PFSK-1 (cell line): ENCODE measurements at regions not wholly inside any gene's neighbourhood (a gene's known extent, or its start where the extent isn't known, plus 50 kb on each side); places are given as distances from the start of the nearest gene placed in this dataset.

Source experiments
- FOXP2 ChIP-seq: optimal IDR thresholded peaks from 2 replicates; pipeline ENCODE3; 2011; ENCODE audit warnings: borderline replicate concordance, control low read depth, inconsistent platforms; ENCODE audit not compliant: insufficient read depth; ENCODE audit errors: extremely low read length, extremely low read depth
- POLR2AphosphoS5 ChIP-seq: IDR thresholded peaks from 2 replicates; pipeline ENCODE4 v1.6.1; 2012; ENCODE audit warnings: low read depth, mild to moderate bottlenecking, control low read depth, low read length, moderate library complexity
- SIN3A ChIP-seq: IDR thresholded peaks from 2 replicates; pipeline ENCODE4 v1.6.1; 2012; ENCODE audit warnings: mild to moderate bottlenecking, low read length, moderate library complexity, borderline replicate concordance; ENCODE audit not compliant: insufficient read depth
- TAF1 ChIP-seq: IDR thresholded peaks from 2 replicates; pipeline ENCODE4 v1.6.1; 2012; ENCODE audit warnings: low read length, control low read depth, borderline replicate concordance; ENCODE audit not compliant: insufficient read depth
- TF ChIP-seq, protein P1 (sequence below), 2 experiments: IDR thresholded peaks; 2 replicates each; pipeline versions ENCODE4 v1.6.1 to v1.8.0; 2011 to 2012; ENCODE audit warnings: low read depth in 2 of 2, low read length in 2 of 2, control low read depth in 1 of 2, inconsistent platforms in 1 of 2, mild to moderate bottlenecking in 1 of 2, moderate library complexity in 1 of 2; ENCODE audit not compliant: insufficient read depth in 1 of 2

DNA sequence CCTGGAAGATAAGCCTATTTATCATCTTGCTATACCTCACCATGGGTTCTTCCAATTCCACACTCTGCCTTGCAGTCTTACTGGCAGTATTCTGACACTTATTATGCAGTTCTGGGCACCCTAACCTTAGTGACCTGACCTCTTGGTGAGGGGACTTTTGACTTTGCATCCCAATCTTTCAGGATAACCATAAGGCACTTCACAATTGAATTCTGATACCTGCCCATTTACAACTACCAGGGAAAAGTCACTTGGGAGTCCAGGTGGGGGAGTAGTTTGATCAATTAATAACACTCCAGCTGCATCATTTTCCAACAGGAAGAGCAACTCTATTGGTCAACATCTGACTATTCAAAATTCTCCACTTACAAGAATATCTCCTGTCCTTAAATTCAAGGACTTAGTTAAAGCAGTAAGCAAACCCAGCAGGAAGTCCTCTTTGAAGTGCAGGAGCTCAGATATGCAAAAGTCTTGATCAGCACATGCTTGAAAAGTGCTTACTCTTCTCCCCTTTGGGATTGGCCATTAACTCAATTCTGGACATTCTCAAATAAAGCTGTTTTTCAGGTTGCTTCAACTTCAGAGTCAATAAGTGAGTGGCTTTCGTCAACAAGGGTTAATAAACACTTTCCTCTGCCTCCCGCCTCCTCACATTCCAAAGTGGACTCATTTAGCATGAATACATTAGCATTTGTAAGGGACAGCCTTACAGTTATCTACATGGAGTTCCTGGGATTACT, 177.4 kb upstream of the NRIP1 start:
- TF ChIP-seq, protein P1, sequence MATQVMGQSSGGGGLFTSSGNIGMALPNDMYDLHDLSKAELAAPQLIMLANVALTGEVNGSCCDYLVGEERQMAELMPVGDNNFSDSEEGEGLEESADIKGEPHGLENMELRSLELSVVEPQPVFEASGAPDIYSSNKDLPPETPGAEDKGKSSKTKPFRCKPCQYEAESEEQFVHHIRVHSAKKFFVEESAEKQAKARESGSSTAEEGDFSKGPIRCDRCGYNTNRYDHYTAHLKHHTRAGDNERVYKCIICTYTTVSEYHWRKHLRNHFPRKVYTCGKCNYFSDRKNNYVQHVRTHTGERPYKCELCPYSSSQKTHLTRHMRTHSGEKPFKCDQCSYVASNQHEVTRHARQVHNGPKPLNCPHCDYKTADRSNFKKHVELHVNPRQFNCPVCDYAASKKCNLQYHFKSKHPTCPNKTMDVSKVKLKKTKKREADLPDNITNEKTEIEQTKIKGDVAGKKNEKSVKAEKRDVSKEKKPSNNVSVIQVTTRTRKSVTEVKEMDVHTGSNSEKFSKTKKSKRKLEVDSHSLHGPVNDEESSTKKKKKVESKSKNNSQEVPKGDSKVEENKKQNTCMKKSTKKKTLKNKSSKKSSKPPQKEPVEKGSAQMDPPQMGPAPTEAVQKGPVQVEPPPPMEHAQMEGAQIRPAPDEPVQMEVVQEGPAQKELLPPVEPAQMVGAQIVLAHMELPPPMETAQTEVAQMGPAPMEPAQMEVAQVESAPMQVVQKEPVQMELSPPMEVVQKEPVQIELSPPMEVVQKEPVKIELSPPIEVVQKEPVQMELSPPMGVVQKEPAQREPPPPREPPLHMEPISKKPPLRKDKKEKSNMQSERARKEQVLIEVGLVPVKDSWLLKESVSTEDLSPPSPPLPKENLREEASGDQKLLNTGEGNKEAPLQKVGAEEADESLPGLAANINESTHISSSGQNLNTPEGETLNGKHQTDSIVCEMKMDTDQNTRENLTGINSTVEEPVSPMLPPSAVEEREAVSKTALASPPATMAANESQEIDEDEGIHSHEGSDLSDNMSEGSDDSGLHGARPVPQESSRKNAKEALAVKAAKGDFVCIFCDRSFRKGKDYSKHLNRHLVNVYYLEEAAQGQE (IDR thresholded peaks at IDR 0.05; ENCODE audit: insufficient read depth in 1 of 2, low read depth in 2 of 2, low read length in 2 of 2) = no peak
- TF ChIP-seq FOXP2 (no peak), SIN3A (no peak), TAF1 (no peak), POLR2AphosphoS5 (no peak)

GRCh38 chr21:15242906-15243305, 178.1 kb upstream of the NRIP1 start:
- TF ChIP-seq SIN3A (no peak), FOXP2 (no peak), POLR2AphosphoS5 (no peak), TAF1 (no peak)
- TF ChIP-seq, protein P1 (IDR thresholded peaks at IDR 0.05; ENCODE audit: insufficient read depth in 1 of 2, low read depth in 2 of 2, low read length in 2 of 2) = no peak

- no peak for TF ChIP-seq FOXP2
- TF ChIP-seq POLR2AphosphoS5 = no peak
- TF ChIP-seq SIN3A = no peak
- TF ChIP-seq, protein P1 (IDR thresholded peaks at IDR 0.05; ENCODE audit: insufficient read depth in 1 of 2, low read depth in 2 of 2, low read length in 2 of 2) = no peak
These were observed 178.6 kb upstream of the NRIP1 start for GRCh38 chr21:15243406-15243805.

DNA sequence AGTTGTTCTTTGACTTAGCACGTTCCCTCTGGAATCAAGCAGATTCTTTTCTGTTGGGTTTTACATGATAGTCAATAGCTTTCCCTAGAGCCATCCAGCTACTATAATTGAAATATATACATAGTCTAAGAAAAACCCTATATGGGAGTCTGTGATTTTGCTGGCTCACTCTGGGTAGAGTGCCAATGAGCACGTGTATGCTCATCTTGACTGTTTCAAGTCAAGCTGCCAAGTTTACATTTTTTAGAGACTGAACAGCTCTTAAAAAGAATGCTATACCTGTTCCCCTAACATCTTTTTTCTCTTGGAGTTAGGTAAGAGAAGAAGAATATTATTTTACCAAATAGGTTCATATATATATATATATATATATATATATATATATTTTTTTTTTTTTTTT, 182.8 kb upstream of the NRIP1 start:
- no peak for TF ChIP-seq TAF1
- TF ChIP-seq SIN3A = no peak
- no peak for TF ChIP-seq POLR2AphosphoS5
- TF ChIP-seq, protein P1 (IDR thresholded peaks at IDR 0.05; ENCODE audit: insufficient read depth in 1 of 2, low read depth in 2 of 2, low read length in 2 of 2) = no peak
- no peak for TF ChIP-seq FOXP2
